Ishikawa (cell line): ENCODE measurements at regions not wholly inside any gene's neighbourhood (a gene's known extent, or its start where the extent isn't known, plus 50 kb on each side); places are given as distances from the start of the nearest gene placed in this dataset.

Experiments
- CEBPB ChIP-seq: IDR thresholded peaks from 2 replicates; pipeline ENCODE4 v1.6.1; 2012
- CREB1 ChIP-seq: IDR thresholded peaks from 2 replicates; pipeline ENCODE4 v1.6.1; 2012; ENCODE audit warnings: low read depth
- EGR1 ChIP-seq: IDR thresholded peaks from 2 replicates; pipeline ENCODE4 v1.6.1; 2012
- EP300 ChIP-seq: IDR thresholded peaks from 2 replicates; pipeline ENCODE4 v1.6.1; 2012; ENCODE audit warnings: borderline replicate concordance
- FOXM1 ChIP-seq: IDR thresholded peaks from 2 replicates; pipeline ENCODE4 v1.6.1; 2012; ENCODE audit warnings: low read depth, borderline replicate concordance
- MAX ChIP-seq: IDR thresholded peaks from 2 replicates; pipeline ENCODE4 v1.6.1; 2012
- NFIC ChIP-seq: IDR thresholded peaks from 2 replicates; pipeline ENCODE4 v1.6.1; 2012
- RAD21 ChIP-seq: IDR thresholded peaks from 2 replicates; pipeline ENCODE4 v1.6.1; 2012; ENCODE audit warnings: low read depth
- REST ChIP-seq: IDR thresholded peaks from 2 replicates; pipeline ENCODE4 v1.6.1; 2012; ENCODE audit warnings: low read depth, mild to moderate bottlenecking
- TAF1 ChIP-seq: IDR thresholded peaks from 2 replicates; pipeline ENCODE4 v1.6.1; 2012; ENCODE audit warnings: low read depth, mild to moderate bottlenecking
- TCF12 ChIP-seq: IDR thresholded peaks from 2 replicates; pipeline ENCODE4 v1.6.1; 2012; ENCODE audit warnings: low read depth
- TEAD4 ChIP-seq: IDR thresholded peaks from 2 replicates; pipeline ENCODE4 v1.6.1; 2012
- USF1 ChIP-seq: IDR thresholded peaks from 2 replicates; pipeline ENCODE4 v1.6.1; 2012
- YY1 ChIP-seq: IDR thresholded peaks from 2 replicates; pipeline ENCODE4 v1.6.1; 2012; ENCODE audit warnings: low read depth
- ZBTB7A ChIP-seq: IDR thresholded peaks from 2 replicates; pipeline ENCODE4 v1.6.1; 2012; ENCODE audit warnings: low read depth

- TF ChIP-seq TEAD4 (no peak), ZBTB7A (no peak), CEBPB (no peak), USF1 (no peak), CREB1 (no peak), EGR1 (no peak), YY1 (no peak), REST (no peak), MAX (no peak), NFIC (no peak), EP300 (no peak), RAD21 (no peak), TCF12 (no peak), TAF1 (no peak), FOXM1 (no peak)
These were observed 447.6 kb downstream of the SUCLA2 start for GRCh38 chr13:47553329-47553977.

GRCh38 chr13:47549219-47549752 lies 451.8 kb downstream of the SUCLA2 start:
- no peak for TF ChIP-seq MAX
- no peak for TF ChIP-seq NFIC
- no peak for TF ChIP-seq REST
- no peak for TF ChIP-seq TEAD4
- no peak for TF ChIP-seq TAF1
- TF ChIP-seq USF1, result no peak
- no peak for TF ChIP-seq CREB1
- no peak for TF ChIP-seq FOXM1
- TF ChIP-seq EP300, result no peak
- TF ChIP-seq TCF12, result no peak
- no peak for TF ChIP-seq CEBPB

GRCh38 chr13:47548294-47548840 lies 452.7 kb downstream of the SUCLA2 start:
- TF ChIP-seq FOXM1 (no peak), TCF12 (no peak), USF1 (no peak), CEBPB (no peak), ZBTB7A (no peak), REST (no peak), EGR1 (no peak), NFIC (no peak), YY1 (no peak), EP300 (no peak)
